SIG-M5 treated with dmso at 0.1 percent for 504 hours (cell line): ENCODE measurements at regions not wholly inside any gene's neighbourhood (a gene's known extent, or its start where the extent isn't known, plus 50 kb on each side); places are given as distances from the start of the nearest gene placed in this dataset.
A peak's percentile ranks its signal among the peaks of the same experiment; 100 is the strongest.

Experiments
- DNase-seq: peaks from one replicate; lab custom pipeline; 2025; ENCODE audit not compliant: unreplicated experiment; lab: John Stamatoyannopoulos, UW

DNA sequence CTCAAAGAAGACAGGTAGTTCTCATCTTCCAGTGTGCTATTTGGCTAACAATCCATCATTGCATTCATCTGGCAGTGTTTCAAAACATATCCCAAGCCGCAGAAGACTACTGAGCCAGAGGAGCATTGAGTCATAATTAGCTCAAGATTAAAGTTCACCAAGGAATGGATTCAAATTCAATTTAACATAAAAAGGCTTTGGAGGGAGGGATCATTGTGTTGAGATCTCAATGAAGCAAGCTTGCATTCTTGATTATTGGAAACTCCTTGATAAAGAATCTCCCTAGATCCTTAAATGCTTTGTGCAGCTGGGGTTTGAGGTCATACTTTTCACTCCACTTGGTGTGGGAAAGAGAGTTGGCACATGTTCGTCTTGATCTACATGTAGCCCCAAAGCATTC lies 142.8 kb upstream of the SEMA3A start:
- DNase-seq: no peak

DNA sequence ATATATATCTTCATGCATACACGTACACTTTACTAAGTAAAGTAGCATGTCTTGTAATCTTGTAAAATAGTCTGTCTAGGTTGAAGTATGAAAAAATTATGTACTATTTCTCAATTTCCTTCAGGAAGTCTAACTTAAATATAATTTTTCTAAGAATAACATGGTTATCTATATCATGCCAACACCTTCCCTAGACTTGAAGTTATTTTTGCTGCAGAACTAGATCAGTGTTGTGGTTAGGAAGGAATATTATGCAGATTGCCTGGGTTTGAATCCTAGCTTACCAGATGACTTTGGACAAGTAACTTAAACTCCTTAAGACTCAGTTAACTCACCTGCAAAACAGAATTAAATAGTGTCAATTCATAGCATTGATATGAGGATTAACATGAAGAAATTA lies 142.2 kb upstream of the SEMA3A start:
- DNase-seq: no peak

GRCh38 chr7:84336303-84336702 lies 141.7 kb upstream of the SEMA3A start:
- peak; percentile 86 for DNase-seq

GRCh38 chr7:84331616-84332015 lies 137.0 kb upstream of the SEMA3A start:
- DNase-seq: no peak

DNA sequence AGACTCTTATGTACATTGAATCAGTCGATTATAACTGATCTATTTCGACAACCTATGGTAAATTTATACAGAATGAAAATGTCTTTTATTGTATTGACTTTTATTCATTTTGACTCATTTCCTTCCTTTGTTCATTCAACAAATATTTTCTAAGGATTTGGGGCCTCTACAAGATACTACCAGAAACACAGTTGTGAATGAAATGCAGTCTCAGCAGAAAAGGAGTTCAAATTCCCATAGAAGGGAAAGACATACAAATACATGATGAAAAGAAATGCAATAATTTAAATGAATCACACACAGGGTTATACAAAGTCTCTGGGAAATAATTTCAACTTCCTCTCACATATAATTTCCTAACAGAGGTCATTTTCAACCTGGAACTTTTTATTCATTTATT lies 134.0 kb upstream of the SEMA3A start:
- DNase-seq: no peak

DNA sequence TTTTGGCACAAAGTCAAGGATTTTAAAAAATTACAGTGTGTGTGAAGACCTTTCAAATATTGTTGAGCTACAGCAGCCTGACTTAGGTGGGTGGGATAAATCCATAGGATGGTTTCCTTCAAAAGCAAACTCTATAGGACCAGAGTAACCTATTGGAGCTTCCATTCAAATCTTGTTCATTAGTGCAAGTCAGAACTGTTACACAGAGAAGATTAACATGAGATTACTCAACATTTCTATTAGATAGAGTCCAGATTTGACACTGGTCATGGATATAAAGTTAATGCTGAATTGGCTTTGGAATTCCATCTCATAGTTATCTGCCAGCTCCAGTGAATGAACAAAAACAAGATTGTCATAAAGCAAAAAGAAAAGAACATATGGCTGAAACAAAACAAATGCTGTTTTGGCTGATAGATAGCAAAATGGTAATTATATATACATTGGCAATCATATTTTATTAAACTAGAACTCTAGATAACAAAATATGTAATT lies 129.6 kb upstream of the SEMA3A start:
- no peak for DNase-seq

- DNase-seq: no peak
Measured at GRCh38 chr7:84317536-84317935, 122.9 kb upstream of the SEMA3A start.

GRCh38 chr7:84314263-84314662 lies 119.7 kb upstream of the SEMA3A start:
- no peak for DNase-seq

DNA sequence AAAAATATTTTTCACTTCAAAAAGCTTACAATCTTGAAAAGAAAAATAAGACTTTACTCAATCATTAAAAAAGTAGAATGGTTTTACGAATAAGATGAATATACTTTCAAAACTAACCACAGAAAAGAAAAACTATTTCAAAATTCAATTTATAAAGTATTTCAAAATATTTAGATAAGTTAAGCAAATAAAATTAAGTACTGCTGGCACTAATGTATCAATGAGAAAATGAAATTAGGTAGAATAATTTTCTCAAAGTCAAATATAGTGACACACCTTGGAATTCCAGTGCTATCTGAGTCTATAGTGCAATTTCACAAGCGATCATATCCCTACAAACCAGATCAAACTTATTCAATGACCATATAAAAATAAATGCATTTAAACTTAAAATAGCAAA lies 109.8 kb upstream of the SEMA3A start:
- DNase-seq: no peak

- DNase-seq: no peak
Measured at GRCh38 chr7:84302949-84303348, 108.4 kb upstream of the SEMA3A start.

- DNase-seq: no peak
Measured at GRCh38 chr7:84297616-84298015, 103.0 kb upstream of the SEMA3A start.

- DNase-seq: no peak
Measured at GRCh38 chr7:84294847-84295455, 100.4 kb upstream of the SEMA3A start.

GRCh38 chr7:84294391-84294790 lies 99.8 kb upstream of the SEMA3A start:
- no peak for DNase-seq

DNA sequence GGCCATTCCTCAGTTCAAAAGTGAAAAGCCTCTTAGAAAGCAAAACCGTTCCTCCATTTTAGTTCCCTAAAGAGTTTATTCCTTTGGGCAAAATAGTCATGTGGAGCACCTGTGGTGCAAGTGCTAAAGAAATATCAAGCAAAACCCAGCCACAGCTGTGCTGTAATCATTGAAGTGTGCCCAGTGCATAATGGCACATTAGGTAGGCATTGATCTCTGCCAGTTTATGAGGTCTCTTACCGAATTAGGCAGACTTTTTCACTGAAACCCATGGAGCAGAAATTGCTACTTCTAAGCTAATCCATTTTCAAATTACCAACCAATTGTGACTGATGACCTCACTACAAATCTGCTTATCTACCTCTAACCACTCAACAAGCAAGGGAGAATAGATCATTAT lies 97.2 kb upstream of the SEMA3A start:
- no peak for DNase-seq

DNA sequence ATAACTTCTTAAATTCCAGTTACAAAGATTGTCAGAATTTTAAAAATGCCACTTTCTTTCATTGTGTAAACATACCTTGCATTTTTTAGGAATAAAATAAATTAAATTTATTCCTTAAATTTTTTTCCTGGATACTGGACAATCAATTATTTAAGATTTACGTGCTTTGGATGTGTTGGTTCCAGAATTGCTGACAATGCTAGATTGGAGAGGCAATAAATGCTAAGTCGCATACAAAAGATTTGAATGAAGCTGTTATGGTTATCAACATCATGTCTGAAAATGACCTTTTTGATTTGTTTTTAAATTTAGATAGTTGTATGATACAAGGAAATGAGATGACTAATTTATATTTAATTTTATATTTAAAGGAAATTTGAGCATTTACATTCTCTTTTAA lies 89.2 kb upstream of the SEMA3A start:
- DNase-seq: no peak

DNA sequence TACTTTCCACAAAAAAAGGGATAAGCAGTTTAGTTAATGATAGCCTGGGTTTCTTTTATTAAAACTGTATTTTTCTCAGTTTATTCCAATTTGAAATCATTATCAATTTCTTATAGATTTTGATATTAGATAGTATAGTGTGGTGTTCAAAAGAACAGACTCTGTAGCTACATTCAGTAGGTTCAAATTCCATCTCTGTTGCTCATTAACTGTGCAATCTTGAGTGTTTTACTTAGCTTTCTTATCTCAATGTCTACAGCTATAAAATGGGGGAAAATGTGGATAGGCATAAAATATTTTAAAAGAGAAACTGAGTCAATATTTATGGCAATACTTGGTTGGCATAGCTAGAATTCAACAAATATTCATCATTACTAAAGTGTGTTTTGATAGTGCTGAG lies 86.9 kb upstream of the SEMA3A start:
- no peak for DNase-seq

GRCh38 chr7:84277628-84278224 lies 83.1 kb upstream of the SEMA3A start:
- DNase-seq: no peak

DNA sequence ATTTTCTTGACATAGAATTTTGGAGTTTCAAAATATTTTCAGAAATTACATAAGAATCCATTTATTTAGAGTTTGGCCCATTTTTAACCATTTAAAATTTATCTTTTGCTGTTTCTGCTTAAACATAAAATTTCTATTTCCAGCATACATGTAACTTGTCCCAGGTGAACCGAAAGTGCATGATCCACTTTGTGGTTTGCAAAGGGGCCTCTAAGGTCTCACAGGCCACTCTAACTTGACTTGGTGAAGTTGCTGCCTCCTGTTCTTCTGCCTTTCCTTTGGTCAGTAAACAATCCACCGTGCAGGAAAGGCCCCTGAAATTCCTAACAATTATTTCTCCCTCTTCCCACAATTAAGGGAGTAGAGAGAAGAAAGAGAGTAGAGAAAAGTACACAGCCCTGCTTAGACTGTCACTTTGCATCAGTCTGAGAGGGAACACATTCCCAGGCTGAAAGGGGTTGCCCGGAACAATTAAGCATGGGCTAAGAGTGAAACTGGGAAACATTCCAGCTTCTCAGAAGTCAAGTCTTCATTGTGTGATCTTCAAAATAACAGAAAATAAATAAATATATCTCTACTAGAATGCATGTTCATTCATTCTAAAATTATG lies 79.5 kb upstream of the SEMA3A start:
- no peak for DNase-seq

DNA sequence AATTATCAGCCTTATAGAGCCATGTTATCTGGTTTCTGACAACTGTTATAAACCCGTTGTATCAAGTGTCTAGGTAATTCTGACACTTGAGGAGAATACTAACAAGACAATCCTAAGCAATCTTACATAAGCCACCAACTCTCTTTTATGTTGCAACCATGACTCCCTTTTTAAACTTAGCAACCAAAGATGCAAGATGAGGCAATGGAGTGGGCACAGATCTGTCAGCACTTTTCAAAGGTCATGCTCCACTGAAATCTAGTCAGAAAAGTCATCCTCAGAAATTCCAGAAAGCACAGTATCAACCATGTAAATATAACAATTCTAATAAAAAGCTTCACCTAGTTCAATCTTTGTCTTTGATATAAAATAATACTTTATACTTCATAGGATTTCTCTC lies 77.0 kb upstream of the SEMA3A start:
- DNase-seq: peak; percentile 84

GRCh38 chr7:84264396-84264795 lies 69.8 kb upstream of the SEMA3A start:
- DNase-seq: no peak

DNA sequence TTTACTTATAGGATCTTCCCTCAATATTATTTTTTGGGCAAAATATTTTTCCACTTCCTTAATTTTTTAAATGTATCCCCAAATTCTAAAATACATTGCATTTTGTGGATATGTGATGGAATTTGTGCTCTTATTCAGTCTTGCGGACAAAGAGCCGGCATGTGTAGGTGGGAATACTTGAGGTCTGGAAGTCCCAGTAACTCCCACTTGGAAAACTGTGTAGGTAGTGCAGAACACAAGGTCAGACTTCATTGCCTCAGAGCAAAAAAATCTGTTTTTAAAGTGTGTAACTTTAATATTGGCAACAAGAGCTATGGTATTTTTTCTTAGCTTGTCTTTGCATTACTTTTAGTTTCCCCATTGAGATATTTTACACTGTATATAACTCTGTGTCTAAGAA lies 68.5 kb upstream of the SEMA3A start:
- no peak for DNase-seq

DNA sequence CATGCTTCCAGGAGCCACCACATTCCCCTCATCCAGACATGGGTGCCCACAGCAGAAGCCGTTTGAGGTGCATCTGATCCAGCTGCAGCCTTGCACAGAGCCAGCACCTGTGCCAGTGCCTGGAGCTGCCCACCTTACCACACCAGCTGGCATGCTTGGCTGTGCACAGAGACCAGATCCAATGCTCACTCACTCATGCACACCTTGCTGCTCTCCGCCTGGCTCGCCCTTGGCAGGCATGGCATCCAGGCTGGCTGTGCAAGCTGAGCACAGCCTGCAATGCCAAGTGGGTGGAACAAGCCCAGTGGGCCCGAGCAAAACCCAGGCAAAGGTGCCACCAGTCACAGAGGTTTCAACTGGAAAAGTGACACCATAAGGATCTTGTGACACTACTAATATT lies 66.9 kb upstream of the SEMA3A start:
- no peak for DNase-seq

- no peak for DNase-seq
Measured at GRCh38 chr7:84258628-84259027, 64.0 kb upstream of the SEMA3A start.
